ENCODE measurements at regions not wholly inside any gene's neighbourhood (a gene's known extent, or its start where the extent isn't known, plus 50 kb on each side); places are given as distances from the start of the nearest gene placed in this dataset.

DNA sequence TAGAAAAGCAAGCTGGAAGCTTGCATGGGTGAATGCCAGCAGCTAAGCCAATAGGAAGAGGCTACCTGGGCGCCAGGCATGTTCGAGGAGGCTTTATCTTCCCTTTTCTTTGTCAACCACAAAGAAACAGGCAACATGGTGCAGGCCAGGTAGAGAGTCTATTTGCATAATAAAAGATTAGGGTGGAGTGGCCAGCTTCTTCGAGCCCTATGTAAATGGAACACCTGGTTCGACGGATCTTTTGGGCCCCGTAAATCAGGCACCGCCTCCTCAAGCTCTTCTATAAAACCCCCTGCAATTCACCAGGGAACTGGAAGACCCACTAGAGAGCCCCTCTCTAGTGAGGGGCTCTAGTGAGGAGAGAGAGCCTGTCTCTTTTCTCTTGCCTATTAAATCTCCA, 1106.2 kb upstream of the CELF2 start:
- no peak for TF ChIP-seq CEBPB (IDR thresholded peaks at IDR 0.05)
- no peak for TF ChIP-seq EP300 (IDR thresholded peaks at IDR 0.05; ENCODE audit: borderline replicate concordance)
- TF ChIP-seq, protein P1, sequence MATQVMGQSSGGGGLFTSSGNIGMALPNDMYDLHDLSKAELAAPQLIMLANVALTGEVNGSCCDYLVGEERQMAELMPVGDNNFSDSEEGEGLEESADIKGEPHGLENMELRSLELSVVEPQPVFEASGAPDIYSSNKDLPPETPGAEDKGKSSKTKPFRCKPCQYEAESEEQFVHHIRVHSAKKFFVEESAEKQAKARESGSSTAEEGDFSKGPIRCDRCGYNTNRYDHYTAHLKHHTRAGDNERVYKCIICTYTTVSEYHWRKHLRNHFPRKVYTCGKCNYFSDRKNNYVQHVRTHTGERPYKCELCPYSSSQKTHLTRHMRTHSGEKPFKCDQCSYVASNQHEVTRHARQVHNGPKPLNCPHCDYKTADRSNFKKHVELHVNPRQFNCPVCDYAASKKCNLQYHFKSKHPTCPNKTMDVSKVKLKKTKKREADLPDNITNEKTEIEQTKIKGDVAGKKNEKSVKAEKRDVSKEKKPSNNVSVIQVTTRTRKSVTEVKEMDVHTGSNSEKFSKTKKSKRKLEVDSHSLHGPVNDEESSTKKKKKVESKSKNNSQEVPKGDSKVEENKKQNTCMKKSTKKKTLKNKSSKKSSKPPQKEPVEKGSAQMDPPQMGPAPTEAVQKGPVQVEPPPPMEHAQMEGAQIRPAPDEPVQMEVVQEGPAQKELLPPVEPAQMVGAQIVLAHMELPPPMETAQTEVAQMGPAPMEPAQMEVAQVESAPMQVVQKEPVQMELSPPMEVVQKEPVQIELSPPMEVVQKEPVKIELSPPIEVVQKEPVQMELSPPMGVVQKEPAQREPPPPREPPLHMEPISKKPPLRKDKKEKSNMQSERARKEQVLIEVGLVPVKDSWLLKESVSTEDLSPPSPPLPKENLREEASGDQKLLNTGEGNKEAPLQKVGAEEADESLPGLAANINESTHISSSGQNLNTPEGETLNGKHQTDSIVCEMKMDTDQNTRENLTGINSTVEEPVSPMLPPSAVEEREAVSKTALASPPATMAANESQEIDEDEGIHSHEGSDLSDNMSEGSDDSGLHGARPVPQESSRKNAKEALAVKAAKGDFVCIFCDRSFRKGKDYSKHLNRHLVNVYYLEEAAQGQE (IDR thresholded peaks at IDR 0.05; ENCODE audit: low read depth): no peak
- TF ChIP-seq, protein P2, sequence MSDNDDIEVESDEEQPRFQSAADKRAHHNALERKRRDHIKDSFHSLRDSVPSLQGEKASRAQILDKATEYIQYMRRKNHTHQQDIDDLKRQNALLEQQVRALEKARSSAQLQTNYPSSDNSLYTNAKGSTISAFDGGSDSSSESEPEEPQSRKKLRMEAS (IDR thresholded peaks at IDR 0.05): no peak
- no peak for TF ChIP-seq RAD21 (IDR thresholded peaks at IDR 0.05; ENCODE audit: low read depth)
- TF ChIP-seq TAF1 (IDR thresholded peaks at IDR 0.05; ENCODE audit: low read depth): no peak
- TF ChIP-seq YY1 (IDR thresholded peaks at IDR 0.05; ENCODE audit: low read depth): no peak
- TF ChIP-seq, protein P3, sequence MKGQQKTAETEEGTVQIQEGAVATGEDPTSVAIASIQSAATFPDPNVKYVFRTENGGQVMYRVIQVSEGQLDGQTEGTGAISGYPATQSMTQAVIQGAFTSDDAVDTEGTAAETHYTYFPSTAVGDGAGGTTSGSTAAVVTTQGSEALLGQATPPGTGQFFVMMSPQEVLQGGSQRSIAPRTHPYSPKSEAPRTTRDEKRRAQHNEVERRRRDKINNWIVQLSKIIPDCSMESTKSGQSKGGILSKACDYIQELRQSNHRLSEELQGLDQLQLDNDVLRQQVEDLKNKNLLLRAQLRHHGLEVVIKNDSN (IDR thresholded peaks at IDR 0.05): no peak
- TF ChIP-seq TCF12 (IDR thresholded peaks at IDR 0.05; ENCODE audit: low read depth): no peak
- no peak for TF ChIP-seq FOXM1 (IDR thresholded peaks at IDR 0.05; ENCODE audit: borderline replicate concordance, low read depth)
- TF ChIP-seq TEAD4 (IDR thresholded peaks at IDR 0.05): no peak
- no peak for TF ChIP-seq NFIC (IDR thresholded peaks at IDR 0.05)
- no peak for TF ChIP-seq EGR1 (IDR thresholded peaks at IDR 0.05)
- no peak for TF ChIP-seq ZBTB7A (IDR thresholded peaks at IDR 0.05; ENCODE audit: low read depth)
